SW480 (cell line): ENCODE measurements at regions not wholly inside any gene's neighbourhood (a gene's known extent, or its start where the extent isn't known, plus 50 kb on each side); places are given as distances from the start of the nearest gene placed in this dataset.
"Not testable (repeated sequence)": the region's sequence is repeated elsewhere in the genome, so short reads cannot be mapped to it uniquely, and the experiment has no call there.

Experiments used
- DNase-seq: peaks from one replicate; pipeline ENCODE4 v3.0.0-alpha.2; 2016; ENCODE audit warnings: low spot score

GRCh38 chr2:53028746-53029423, 738.7 kb upstream of the CHAC2 start:
- DNase-seq: no peak

DNA sequence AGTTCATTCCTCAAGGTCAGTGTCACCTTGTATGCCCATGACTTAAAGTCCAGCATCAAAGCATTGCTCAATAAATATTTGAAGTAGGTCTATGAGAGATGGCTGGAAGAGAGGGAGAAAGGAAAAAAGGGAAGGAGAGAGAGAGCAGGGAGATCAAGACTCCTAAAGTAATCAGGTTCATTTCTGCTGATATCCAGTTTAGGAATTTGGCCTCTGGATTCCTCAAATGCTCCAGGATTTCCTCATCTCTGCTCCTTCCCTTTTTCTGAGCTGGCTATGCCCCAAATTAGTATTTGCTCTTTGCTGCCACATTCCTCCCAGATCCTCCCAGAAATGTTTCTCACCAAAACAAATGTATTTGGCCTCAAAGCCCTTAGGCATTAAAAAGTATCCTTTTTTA, 739.4 kb upstream of the CHAC2 start:
- no peak for DNase-seq

- not testable (repeated sequence) for DNase-seq
Measured at GRCh38 chr2:53022248-53022647, 745.4 kb upstream of the CHAC2 start.

DNA sequence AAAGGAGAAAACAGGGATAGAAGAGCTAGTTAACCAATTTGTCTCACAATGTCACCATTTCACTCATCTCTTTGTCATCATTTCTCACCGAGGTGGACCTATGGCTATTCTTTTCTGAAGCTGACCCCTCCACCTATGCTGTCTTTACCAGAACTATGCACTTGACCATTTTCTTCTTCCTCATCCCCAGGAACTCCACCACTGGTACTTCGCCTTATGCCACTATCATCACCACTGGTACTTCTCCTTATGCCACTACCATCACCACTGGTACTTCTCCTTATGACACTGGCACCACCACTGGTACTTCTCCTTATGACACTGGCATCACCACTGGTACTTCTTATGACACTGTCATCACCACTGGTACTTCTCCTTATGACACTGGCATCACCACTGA, 745.8 kb upstream of the CHAC2 start:
- DNase-seq: no peak

- DNase-seq: no peak
Measured at GRCh38 chr2:53021292-53021691, 746.3 kb upstream of the CHAC2 start.

GRCh38 chr2:53018825-53019425, 748.7 kb upstream of the CHAC2 start:
- DNase-seq: peak; percentile 13

- no peak for DNase-seq
Measured at GRCh38 chr2:53006980-53007379, 760.6 kb upstream of the CHAC2 start.

- no peak for DNase-seq
Measured at GRCh38 chr2:53004413-53004812, 763.2 kb upstream of the CHAC2 start.

- no peak for DNase-seq
Measured at GRCh38 chr2:52995424-52995823, 772.2 kb upstream of the CHAC2 start.

GRCh38 chr2:52976143-52976949, 791.3 kb upstream of the CHAC2 start:
- peak; percentile 18 for DNase-seq

DNA sequence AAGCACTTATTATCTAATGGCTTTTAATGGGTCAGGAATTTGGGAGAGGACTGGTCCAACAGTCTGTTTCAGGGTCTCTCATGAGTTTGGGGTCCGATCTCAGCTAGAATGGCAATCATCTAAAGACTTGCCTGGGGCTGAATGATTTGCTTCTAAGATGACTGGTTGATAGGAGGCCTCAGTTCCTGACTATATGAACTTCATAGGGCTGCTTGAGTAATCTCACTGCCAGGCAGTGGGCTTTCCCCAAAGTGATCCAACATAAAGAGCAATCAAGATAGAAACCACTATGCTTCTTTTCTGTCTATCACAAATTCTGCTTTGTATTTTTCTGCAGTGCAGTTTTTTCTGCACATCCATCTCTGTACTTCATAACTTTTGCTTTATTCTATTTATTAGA, 793.5 kb upstream of the CHAC2 start:
- no peak for DNase-seq

DNA sequence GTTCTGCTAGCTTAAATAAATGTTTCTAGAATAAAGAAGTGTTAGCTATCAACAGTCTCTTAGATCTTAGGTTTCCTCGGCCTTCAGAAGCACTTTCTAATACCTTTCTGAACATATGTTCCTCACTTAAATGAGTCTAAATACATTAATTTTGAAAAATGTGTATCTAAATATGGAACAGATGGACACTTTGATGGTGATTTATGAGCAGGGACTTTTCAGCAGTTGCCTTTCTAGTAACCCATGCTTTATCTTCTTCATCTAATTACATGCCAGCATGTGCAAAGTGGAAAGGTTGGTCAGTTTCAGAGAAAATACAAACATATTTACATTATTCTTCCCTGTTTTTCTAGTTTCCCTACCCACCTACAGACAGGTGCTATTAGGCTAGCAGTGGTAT, 797.0 kb upstream of the CHAC2 start:
- DNase-seq: no peak

- no peak for DNase-seq
Measured at GRCh38 chr2:52968043-52968442, 799.6 kb upstream of the CHAC2 start.

DNA sequence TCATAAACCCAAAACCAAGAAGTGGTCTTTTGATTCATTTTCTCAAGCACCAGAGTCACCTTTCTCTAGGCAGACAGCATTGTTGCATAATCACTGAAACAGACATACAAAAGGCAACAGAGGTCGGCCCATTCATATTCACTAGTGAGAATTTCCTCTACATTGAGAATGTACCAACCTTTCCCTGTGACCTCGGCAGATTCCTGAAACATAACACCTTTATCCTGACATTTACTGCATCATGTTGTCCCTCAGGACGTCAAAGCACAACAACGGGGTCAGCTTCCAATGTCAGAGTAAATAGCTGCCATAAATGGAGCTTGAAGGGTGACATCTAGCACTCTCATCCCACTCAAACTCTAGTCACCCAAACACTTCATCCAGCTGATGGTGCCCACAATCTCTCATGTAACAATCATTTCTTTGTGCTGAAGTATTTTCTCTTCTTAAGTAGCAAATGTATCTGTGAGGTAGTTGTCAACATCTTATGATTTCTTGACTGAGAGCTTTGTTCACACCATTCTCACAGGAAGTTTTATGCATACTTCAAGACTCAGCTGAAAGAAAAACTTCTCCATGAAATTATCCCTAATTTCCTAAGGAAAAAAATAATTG, 802.6 kb upstream of the CHAC2 start:
- no peak for DNase-seq

- DNase-seq: no peak
Measured at GRCh38 chr2:52961403-52961802, 806.2 kb upstream of the CHAC2 start.

GRCh38 chr2:52960881-52961280, 806.7 kb upstream of the CHAC2 start:
- no peak for DNase-seq

GRCh38 chr2:52959801-52960200, 807.8 kb upstream of the CHAC2 start:
- DNase-seq: no peak

GRCh38 chr2:52956766-52957165, 810.8 kb upstream of the CHAC2 start:
- DNase-seq: no peak

DNA sequence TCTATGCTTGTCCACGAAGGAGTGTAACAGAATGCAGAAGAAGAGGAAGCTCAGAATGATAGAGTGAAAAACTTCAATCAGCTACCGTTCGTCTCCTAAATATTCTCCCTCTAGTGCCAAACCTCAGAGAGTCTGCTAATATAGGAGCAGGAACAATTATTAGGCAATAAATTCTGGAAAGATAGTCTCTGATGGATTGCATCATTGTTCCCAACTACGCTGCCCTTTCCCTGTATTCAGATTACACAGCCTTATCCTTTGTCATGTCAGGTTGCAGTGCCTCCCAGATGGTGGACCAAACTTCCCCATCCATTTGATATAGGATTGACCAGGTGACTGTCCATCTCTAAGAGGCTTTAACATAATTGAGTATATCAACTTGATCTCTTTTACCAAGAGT, 811.5 kb upstream of the CHAC2 start:
- DNase-seq: no peak

- no peak for DNase-seq
Measured at GRCh38 chr2:52955079-52955478, 812.5 kb upstream of the CHAC2 start.

- DNase-seq: no peak
Measured at GRCh38 chr2:52940101-52940500, 827.5 kb upstream of the CHAC2 start.

- DNase-seq: no peak
Measured at GRCh38 chr2:52939250-52939649, 828.4 kb upstream of the CHAC2 start.

- no peak for DNase-seq
Measured at GRCh38 chr2:52936029-52936428, 831.6 kb upstream of the CHAC2 start.
